Osteoblast (primary cell): ENCODE measurements at regions not wholly inside any gene's neighbourhood (a gene's known extent, or its start where the extent isn't known, plus 50 kb on each side); places are given as distances from the start of the nearest gene placed in this dataset.

Source experiments
- DNase-seq: peaks from one replicate; pipeline ENCODE4 v3.0.0; 2011; ENCODE audit warnings: low spot score, mixed read lengths; ENCODE audit not compliant: insufficient read length; ENCODE audit errors: missing footprints
- H2AFZ ChIP-seq: 2 replicates; pipeline ENCODE4 v1.6.0; 2011; ENCODE audit warnings: mild to moderate bottlenecking, low read length
- H3K27ac ChIP-seq: 2 replicates; pipeline ENCODE4 v1.5.1; 2011; ENCODE audit warnings: mild to moderate bottlenecking, low read depth, low read length, moderate library complexity
- H3K27me3 ChIP-seq: 2 replicates; pipeline ENCODE4 v1.6.0; 2012; ENCODE audit warnings: mild to moderate bottlenecking, control low read depth, inconsistent platforms, low read length, moderate library complexity; ENCODE audit not compliant: insufficient read depth
- H3K36me3 ChIP-seq: 2 replicates; pipeline ENCODE4 v1.5.1; 2011; ENCODE audit warnings: mild to moderate bottlenecking, low read length, control low read depth, moderate library complexity; ENCODE audit not compliant: insufficient read depth
- H3K4me1 ChIP-seq: 2 replicates; pipeline ENCODE4 v1.5.1; 2011; ENCODE audit warnings: mild to moderate bottlenecking, low read length, control low read depth, moderate library complexity; ENCODE audit not compliant: insufficient read depth
- H3K4me2 ChIP-seq: 2 replicates; pipeline ENCODE4 v1.6.0; 2011; ENCODE audit warnings: mild to moderate bottlenecking, low read length; ENCODE audit not compliant: insufficient read depth
- H3K4me3 ChIP-seq: fragments of 200-600 bp; sonication (generic); 3 replicates; pipeline ENCODE4 v1.5.1; 2012; ENCODE audit warnings: mild to moderate bottlenecking, low read length, inconsistent platforms; ENCODE audit not compliant: insufficient read depth
- H3K79me2 ChIP-seq: 2 replicates; pipeline ENCODE4 v1.6.0; 2012; ENCODE audit warnings: mild to moderate bottlenecking, low read length, control low read depth, inconsistent platforms; ENCODE audit not compliant: insufficient read depth
- H3K9me3 ChIP-seq: 2 replicates; pipeline ENCODE4 v1.5.1; 2011; ENCODE audit warnings: low read depth, low read length, control low read depth
- H4K20me1 ChIP-seq: 2 replicates; pipeline ENCODE4 v1.6.0; 2012; ENCODE audit warnings: mild to moderate bottlenecking, low read length, control low read depth; ENCODE audit not compliant: insufficient read depth
- TF ChIP-seq, protein P1 (sequence below): IDR thresholded peaks from 2 replicates; pipeline ENCODE4 v1.5.1; 2011; ENCODE audit warnings: mild to moderate bottlenecking, low read depth, low read length, moderate library complexity; ENCODE audit errors: extremely low read depth

DNA sequence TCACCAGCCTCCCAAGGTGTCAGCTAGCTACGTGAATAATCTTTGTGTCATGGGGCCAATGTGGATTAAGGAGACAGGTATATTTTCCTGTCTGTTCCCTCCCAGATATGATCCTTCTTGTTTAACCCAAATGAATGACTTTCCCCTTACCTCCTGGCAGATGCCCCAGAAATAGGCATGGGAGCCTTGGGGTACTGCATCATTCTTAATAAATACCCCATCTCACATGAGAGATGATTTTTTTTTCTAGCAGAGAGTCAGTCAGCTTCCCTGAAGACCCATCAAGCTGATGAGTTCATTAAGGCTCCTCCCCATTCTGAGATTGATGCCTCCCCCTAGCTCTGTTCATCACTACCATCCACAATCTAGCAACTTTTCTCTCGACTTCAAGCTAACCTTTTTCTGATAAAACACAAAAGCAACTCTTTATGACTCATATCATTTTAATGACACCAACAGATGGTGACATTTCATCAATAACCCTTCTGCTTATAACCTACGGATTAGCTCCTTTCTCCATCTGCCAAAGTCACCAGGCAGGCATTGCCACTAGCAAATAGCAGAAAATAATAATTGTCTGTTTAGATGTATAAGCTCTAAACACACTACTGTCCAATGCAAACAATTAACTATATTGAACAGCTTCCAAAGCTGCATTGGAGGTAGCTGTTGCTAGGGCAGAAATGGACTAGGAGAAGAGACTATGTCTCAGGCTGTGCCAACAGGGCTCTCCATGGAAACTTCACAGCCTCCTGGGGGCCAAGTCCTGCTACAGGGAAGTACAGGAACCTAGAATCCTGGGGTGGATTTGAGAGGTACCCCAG lies 143.7 kb downstream of the ACER2 start:
- Histone ChIP-seq H3K4me2 (no peak overlapping the region), H3K79me2 (no peaks in the 10 kb centered on the region), H3K36me3 (no peaks in the 10 kb centered on the region), H4K20me1 (no peaks in the 10 kb centered on the region), H2AFZ (no peak overlapping the region), H3K4me1 (no peaks in the 10 kb centered on the region), H3K4me3 (no peak overlapping the region), H3K27ac (no peak overlapping the region), H3K9me3 (no peaks in the 10 kb centered on the region), H3K27me3 (no peaks in the 10 kb centered on the region)
- no peak for DNase-seq
- TF ChIP-seq, protein P1, sequence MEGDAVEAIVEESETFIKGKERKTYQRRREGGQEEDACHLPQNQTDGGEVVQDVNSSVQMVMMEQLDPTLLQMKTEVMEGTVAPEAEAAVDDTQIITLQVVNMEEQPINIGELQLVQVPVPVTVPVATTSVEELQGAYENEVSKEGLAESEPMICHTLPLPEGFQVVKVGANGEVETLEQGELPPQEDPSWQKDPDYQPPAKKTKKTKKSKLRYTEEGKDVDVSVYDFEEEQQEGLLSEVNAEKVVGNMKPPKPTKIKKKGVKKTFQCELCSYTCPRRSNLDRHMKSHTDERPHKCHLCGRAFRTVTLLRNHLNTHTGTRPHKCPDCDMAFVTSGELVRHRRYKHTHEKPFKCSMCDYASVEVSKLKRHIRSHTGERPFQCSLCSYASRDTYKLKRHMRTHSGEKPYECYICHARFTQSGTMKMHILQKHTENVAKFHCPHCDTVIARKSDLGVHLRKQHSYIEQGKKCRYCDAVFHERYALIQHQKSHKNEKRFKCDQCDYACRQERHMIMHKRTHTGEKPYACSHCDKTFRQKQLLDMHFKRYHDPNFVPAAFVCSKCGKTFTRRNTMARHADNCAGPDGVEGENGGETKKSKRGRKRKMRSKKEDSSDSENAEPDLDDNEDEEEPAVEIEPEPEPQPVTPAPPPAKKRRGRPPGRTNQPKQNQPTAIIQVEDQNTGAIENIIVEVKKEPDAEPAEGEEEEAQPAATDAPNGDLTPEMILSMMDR, result no peak

DNA sequence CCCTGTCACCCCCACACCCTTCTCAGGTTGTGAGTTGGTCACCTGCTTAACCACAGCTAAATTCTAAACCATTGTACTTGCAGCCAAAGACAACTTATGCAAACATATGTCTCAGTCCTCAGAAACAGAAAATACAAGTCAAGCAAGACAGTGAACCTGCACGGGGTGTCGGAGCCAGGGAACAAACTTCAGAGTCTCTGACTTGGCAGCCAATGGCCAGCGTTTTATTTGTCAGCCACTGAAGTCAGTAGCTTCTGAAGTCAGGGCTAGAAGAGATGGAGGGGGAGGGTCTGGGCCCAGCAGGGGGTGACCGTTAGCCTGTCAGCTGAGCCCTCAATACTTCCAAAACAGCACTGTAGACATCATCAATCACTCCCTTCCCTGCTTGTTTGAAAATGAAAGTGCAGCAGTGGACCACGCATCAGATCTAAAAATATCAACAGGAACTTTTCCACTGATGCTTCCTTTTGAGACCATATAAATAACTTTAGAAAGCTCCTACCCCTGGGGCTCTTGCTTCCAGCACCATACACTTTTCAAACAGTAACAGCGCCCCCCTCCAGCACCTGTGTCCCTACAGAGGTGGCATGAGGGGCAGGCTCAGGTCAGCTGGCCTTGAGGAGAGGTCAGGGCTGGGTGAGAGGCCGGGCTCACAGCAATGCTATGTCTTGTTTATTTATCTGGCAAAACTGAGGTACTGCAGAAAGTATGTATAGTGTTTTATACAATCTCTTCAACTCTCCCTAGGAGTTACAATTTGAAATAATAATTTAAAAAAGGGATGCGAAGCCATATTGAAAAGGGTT lies 142.5 kb downstream of the ACER2 start:
- H3K4me3 ChIP-seq, result peak overlapping the region; percentile 35
- no peak overlapping the region for H3K27ac ChIP-seq

DNA sequence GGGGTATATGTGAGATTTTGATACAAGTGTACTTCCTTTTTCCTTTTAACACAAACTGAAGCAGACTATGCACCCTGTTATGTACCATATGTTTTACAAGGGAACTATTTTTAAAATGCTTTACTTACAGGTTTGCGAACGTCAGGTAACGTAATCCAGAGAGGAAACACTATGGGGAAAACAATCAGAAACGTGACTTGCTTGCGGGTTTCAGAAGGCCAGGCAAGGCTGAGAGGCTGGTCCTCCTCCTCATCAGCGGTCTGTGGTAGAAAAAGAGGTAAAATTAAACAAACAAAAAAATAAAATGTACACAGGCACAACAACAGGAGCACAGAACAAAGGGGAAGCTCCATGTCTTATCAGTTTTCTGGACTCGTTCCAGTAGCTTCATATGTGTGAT lies 141.2 kb downstream of the ACER2 start:
- Histone ChIP-seq H4K20me1 (no peaks in the 10 kb centered on the region), H3K4me2 (no peak overlapping the region), H3K9me3 (no peaks in the 10 kb centered on the region), H3K27me3 (no peaks in the 10 kb centered on the region), H3K27ac (no peak overlapping the region), H3K4me3 (no peak overlapping the region), H3K36me3 (no peaks in the 10 kb centered on the region), H3K79me2 (no peaks in the 10 kb centered on the region), H2AFZ (no peak overlapping the region), H3K4me1 (no peaks in the 10 kb centered on the region)
- DNase-seq, result no peak
- TF ChIP-seq, protein P1, result no peak

More for the DNA sequence above, 142.5 kb downstream of the ACER2 start:
- H3K27me3 ChIP-seq, result no peaks in the 10 kb centered on the region
- H4K20me1 ChIP-seq, result no peaks in the 10 kb centered on the region
- H3K36me3 ChIP-seq, result no peaks in the 10 kb centered on the region
- no peaks in the 10 kb centered on the region for H3K4me1 ChIP-seq
- DNase-seq, result no peak
- peak overlapping the region; percentile 56 for H3K4me2 ChIP-seq
- H3K79me2 ChIP-seq, result no peaks in the 10 kb centered on the region
- TF ChIP-seq, protein P1, result no peak
- H3K9me3 ChIP-seq, result no peaks in the 10 kb centered on the region
- peak overlapping the region; percentile 25 for H2AFZ ChIP-seq

DNA sequence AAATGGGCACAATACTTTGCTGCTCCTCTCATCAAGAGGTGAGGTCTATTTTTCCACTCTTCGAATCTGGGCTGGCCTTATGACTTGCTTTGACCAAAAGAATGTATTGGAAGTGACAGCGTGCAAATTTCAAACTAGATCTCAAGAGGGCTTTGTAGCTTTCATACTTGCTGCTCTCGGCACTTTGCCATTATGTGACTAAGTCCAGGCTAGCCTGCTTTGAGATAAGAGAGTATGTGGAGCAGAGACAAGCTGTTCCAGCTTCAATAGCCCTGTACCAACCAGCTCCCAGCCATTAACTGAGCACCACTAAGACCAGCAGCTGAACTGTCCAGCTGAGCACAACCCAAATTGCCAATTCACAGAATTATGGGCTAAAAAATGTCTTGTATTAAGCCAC lies 124.6 kb downstream of the ACER2 start:
- no peaks in the 10 kb centered on the region for H4K20me1 ChIP-seq
- H2AFZ ChIP-seq, result no peak overlapping the region
- no peaks in the 10 kb centered on the region for H3K36me3 ChIP-seq
- H3K4me3 ChIP-seq, result no peak overlapping the region
- H3K27me3 ChIP-seq, result no peaks in the 10 kb centered on the region
- no peaks in the 10 kb centered on the region for H3K79me2 ChIP-seq
- no peak overlapping the region for H3K27ac ChIP-seq
- H3K4me1 ChIP-seq, result no peaks in the 10 kb centered on the region
- no peaks in the 10 kb centered on the region for H3K9me3 ChIP-seq
- no peak overlapping the region for H3K4me2 ChIP-seq
- DNase-seq, result no peak
- TF ChIP-seq, protein P1, result no peak
